ENCODE measurements at regions not wholly inside any gene's neighbourhood (a gene's known extent, or its start where the extent isn't known, plus 50 kb on each side); places are given as distances from the start of the nearest gene placed in this dataset.

- Histone ChIP-seq H3K36me3 (replicated peaks in 1 of 2; ENCODE audit: insufficient read depth in 1 of 2, low read depth in 2 of 2) (no peaks in the 10 kb centered on the region), H3K27me3 (no peaks in the 10 kb centered on the region), H3K9me3 (no peaks in the 10 kb centered on the region), H3K27ac (no peak overlapping the region), H3K4me3 (no peak overlapping the region), H3K4me1 (no peaks in the 10 kb centered on the region)
- 83 to 94% methylated on average over 2 of the region's 2 CpGs for WGBS, 2 donors
- no peak for TF ChIP-seq POLR2A (IDR thresholded peaks at IDR 0.05)
- TF ChIP-seq, protein P1, sequence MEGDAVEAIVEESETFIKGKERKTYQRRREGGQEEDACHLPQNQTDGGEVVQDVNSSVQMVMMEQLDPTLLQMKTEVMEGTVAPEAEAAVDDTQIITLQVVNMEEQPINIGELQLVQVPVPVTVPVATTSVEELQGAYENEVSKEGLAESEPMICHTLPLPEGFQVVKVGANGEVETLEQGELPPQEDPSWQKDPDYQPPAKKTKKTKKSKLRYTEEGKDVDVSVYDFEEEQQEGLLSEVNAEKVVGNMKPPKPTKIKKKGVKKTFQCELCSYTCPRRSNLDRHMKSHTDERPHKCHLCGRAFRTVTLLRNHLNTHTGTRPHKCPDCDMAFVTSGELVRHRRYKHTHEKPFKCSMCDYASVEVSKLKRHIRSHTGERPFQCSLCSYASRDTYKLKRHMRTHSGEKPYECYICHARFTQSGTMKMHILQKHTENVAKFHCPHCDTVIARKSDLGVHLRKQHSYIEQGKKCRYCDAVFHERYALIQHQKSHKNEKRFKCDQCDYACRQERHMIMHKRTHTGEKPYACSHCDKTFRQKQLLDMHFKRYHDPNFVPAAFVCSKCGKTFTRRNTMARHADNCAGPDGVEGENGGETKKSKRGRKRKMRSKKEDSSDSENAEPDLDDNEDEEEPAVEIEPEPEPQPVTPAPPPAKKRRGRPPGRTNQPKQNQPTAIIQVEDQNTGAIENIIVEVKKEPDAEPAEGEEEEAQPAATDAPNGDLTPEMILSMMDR (IDR thresholded peaks at IDR 0.05) = no peak
- intact Hi-C loops (cut with DNase I) = no loop called here
- ATAC-seq (no peak), DNase-seq (no peak)
Observed at GRCh38 chr2:60339286-60339685, 214.2 kb downstream of the BCL11A start.

- Histone ChIP-seq H3K27me3 (no peaks in the 10 kb centered on the region), H3K36me3 (replicated peaks in 1 of 2; ENCODE audit: insufficient read depth in 1 of 2, low read depth in 2 of 2) (no peaks in the 10 kb centered on the region), H3K4me3 (no peak overlapping the region), H3K9me3 (no peaks in the 10 kb centered on the region), H3K4me1 (no peaks in the 10 kb centered on the region), H3K27ac (no peak overlapping the region)
- TF ChIP-seq POLR2A (IDR thresholded peaks at IDR 0.05) = no peak
- TF ChIP-seq, protein P1 (IDR thresholded peaks at IDR 0.05) = peak in 5 of 7 experiments; percentile 15 to 55 (median 34)
- intact Hi-C loops (cut with DNase I) = no loop called here
- DNase-seq = peak; percentile 27 to 58 (median 36)
- 62 to 73% methylated on average over 4 of the region's 4 CpGs for WGBS, 2 donors
- peak; percentile 38 for ATAC-seq
Observed at GRCh38 chr2:60337142-60337497, 216.3 kb downstream of the BCL11A start.

- 49 to 56% methylated on average over 5 of the region's 5 CpGs for WGBS, 2 donors
- H3K27me3 ChIP-seq = no peaks in the 10 kb centered on the region
- no peak overlapping the region for H3K4me3 ChIP-seq
- peak in 1 of 4 donors; percentile 14 for DNase-seq
- H3K36me3 ChIP-seq (replicated peaks in 1 of 2; ENCODE audit: insufficient read depth in 1 of 2, low read depth in 2 of 2) = no peaks in the 10 kb centered on the region
- intact Hi-C loops (cut with DNase I) = no loop called here
- ATAC-seq = no peak
- no peaks in the 10 kb centered on the region for H3K9me3 ChIP-seq
- H3K4me1 ChIP-seq = no peaks in the 10 kb centered on the region
- TF ChIP-seq POLR2A (IDR thresholded peaks at IDR 0.05) = no peak
- TF ChIP-seq, protein P1 (IDR thresholded peaks at IDR 0.05) = peak in 2 of 7 experiments; percentile 14 to 29
- H3K27ac ChIP-seq = peak overlapping the region in 1 of 4 donors; percentile 10
Observed at GRCh38 chr2:60336442-60337141, 216.9 kb downstream of the BCL11A start.

GRCh38 chr2:60335533-60336237, 217.8 kb downstream of the BCL11A start:
- TF ChIP-seq POLR2A (IDR thresholded peaks at IDR 0.05) = no peak
- TF ChIP-seq, protein P1 (IDR thresholded peaks at IDR 0.05) = no peak
- Histone ChIP-seq H3K4me3 (no peak overlapping the region), H3K36me3 (replicated peaks in 1 of 2; ENCODE audit: insufficient read depth in 1 of 2, low read depth in 2 of 2) (no peaks in the 10 kb centered on the region), H3K27ac (peak overlapping the region in 1 of 4 donors; percentile 10), H3K27me3 (no peaks in the 10 kb centered on the region), H3K4me1 (no peaks in the 10 kb centered on the region), H3K9me3 (no peaks in the 10 kb centered on the region)
- intact Hi-C loops (cut with DNase I) = no loop called here
- peak in 3 of 4 donors; percentile 30 to 36 (median 31) for DNase-seq
- WGBS, 2 donors = 51 to 64% methylated on average over 13 of the region's 13 CpGs
- peak; percentile 84 for ATAC-seq
